ENCODE measurements at regions not wholly inside any gene's neighbourhood (a gene's known extent, or its start where the extent isn't known, plus 50 kb on each side); places are given as distances from the start of the nearest gene placed in this dataset.

- Histone ChIP-seq H3K4me1 (ENCODE audit: insufficient read depth) (no peaks in the 10 kb centered on the region), H4K20me1 (ENCODE audit: insufficient read depth) (no peaks in the 10 kb centered on the region), H3K4me3 (no peak overlapping the region), H3K27ac (no peak overlapping the region), H3K9me3 (ENCODE audit: low read depth) (no peaks in the 10 kb centered on the region), H3K9me2 (ENCODE audit: insufficient read depth) (no peaks in the 10 kb centered on the region), H3K9ac (no peak overlapping the region), H3K27me3 (replicated peaks; ENCODE audit: insufficient read depth) (no peaks in the 10 kb centered on the region), H3K4me2 (ENCODE audit: unreplicated experiment) (no peak overlapping the region), H3K36me3 (ENCODE audit: low read depth) (no peaks in the 10 kb centered on the region), H3K79me2 (ENCODE audit: insufficient read depth) (no peaks in the 10 kb centered on the region), H2AFZ (no peak overlapping the region), H3F3A (ENCODE audit: insufficient read depth) (no peaks in the 10 kb centered on the region)
- in situ Hi-C loops (cut with MboI), result no loop called here
- DNase-seq, result peak; percentile 29
- no peak for TF ChIP-seq EZH2phosphoT487 (IDR thresholded peaks at IDR 0.05; ENCODE audit: insufficient read depth, low read depth)
- TF ChIP-seq EZH2 (IDR thresholded peaks at IDR 0.05; ENCODE audit: insufficient read depth, poor library complexity, severe bottlenecking), result no peak
- 36 to 48% methylated on average over 4 of the region's 4 CpGs for WGBS, 2 experiments (ENCODE audit: low coverage in 1 of 2, low lambda C conversion rate in 2 of 2, missing lambda C conversion rate in 2 of 2)
These were observed 462.5 kb downstream of the TNS3 start for GRCh38 chr7:47119261-47119865.

GRCh38 chr7:47104206-47104549 is 477.7 kb downstream of the TNS3 start:
- H2AFZ ChIP-seq, result no peak overlapping the region
- peak; percentile 35 for DNase-seq
- H3K4me3 ChIP-seq, result no peak overlapping the region
- H3K9ac ChIP-seq, result no peak overlapping the region
- no peaks in the 10 kb centered on the region for H3K27me3 ChIP-seq (replicated peaks; ENCODE audit: insufficient read depth)
- no peak overlapping the region for H3K27ac ChIP-seq
- no peaks in the 10 kb centered on the region for H3K36me3 ChIP-seq (ENCODE audit: low read depth)
- no peaks in the 10 kb centered on the region for H3K9me3 ChIP-seq (ENCODE audit: low read depth)
- no peak overlapping the region for H3K4me2 ChIP-seq (ENCODE audit: unreplicated experiment)
- in situ Hi-C loops (cut with MboI), result no loop called here
- H3F3A ChIP-seq (ENCODE audit: insufficient read depth), result no peaks in the 10 kb centered on the region
- no peaks in the 10 kb centered on the region for H3K79me2 ChIP-seq (ENCODE audit: insufficient read depth)
- no peaks in the 10 kb centered on the region for H3K4me1 ChIP-seq (ENCODE audit: insufficient read depth)
- TF ChIP-seq EZH2 (IDR thresholded peaks at IDR 0.05; ENCODE audit: insufficient read depth, poor library complexity, severe bottlenecking) (no peak), EZH2phosphoT487 (IDR thresholded peaks at IDR 0.05; ENCODE audit: insufficient read depth, low read depth) (no peak)
- WGBS, 2 experiments (ENCODE audit: low coverage in 1 of 2, low lambda C conversion rate in 2 of 2, missing lambda C conversion rate in 2 of 2), result 54 to 58% methylated on average over 4 of the region's 4 CpGs
- H4K20me1 ChIP-seq (ENCODE audit: insufficient read depth), result no peaks in the 10 kb centered on the region
- no peaks in the 10 kb centered on the region for H3K9me2 ChIP-seq (ENCODE audit: insufficient read depth)

GRCh38 chr7:47103498-47104205 is 478.3 kb downstream of the TNS3 start:
- H3K79me2 ChIP-seq (ENCODE audit: insufficient read depth), result no peaks in the 10 kb centered on the region
- H3K9me2 ChIP-seq (ENCODE audit: insufficient read depth), result no peaks in the 10 kb centered on the region
- H3K27ac ChIP-seq, result no peak overlapping the region
- H3K9ac ChIP-seq, result no peak overlapping the region
- 91 to 92% methylated on average over 17 of the region's 17 CpGs for WGBS, 2 experiments (ENCODE audit: low coverage in 1 of 2, low lambda C conversion rate in 2 of 2, missing lambda C conversion rate in 2 of 2)
- H4K20me1 ChIP-seq (ENCODE audit: insufficient read depth), result no peaks in the 10 kb centered on the region
- in situ Hi-C loops (cut with MboI), result no loop called here
- TF ChIP-seq EZH2 (IDR thresholded peaks at IDR 0.05; ENCODE audit: insufficient read depth, poor library complexity, severe bottlenecking), result no peak
- H3K9me3 ChIP-seq (ENCODE audit: low read depth), result no peaks in the 10 kb centered on the region
- H3K36me3 ChIP-seq (ENCODE audit: low read depth), result no peaks in the 10 kb centered on the region
- H3K4me2 ChIP-seq (ENCODE audit: unreplicated experiment), result no peak overlapping the region
- H3F3A ChIP-seq (ENCODE audit: insufficient read depth), result no peaks in the 10 kb centered on the region
- H3K4me1 ChIP-seq (ENCODE audit: insufficient read depth), result no peaks in the 10 kb centered on the region
- no peak overlapping the region for H2AFZ ChIP-seq
- H3K27me3 ChIP-seq (replicated peaks; ENCODE audit: insufficient read depth), result no peaks in the 10 kb centered on the region
- no peak overlapping the region for H3K4me3 ChIP-seq
- no peak for DNase-seq

GRCh38 chr7:47102331-47102841 is 479.5 kb downstream of the TNS3 start:
- DNase-seq, result no peak
- H3K27me3 ChIP-seq (replicated peaks; ENCODE audit: insufficient read depth), result no peaks in the 10 kb centered on the region
- no peaks in the 10 kb centered on the region for H3F3A ChIP-seq (ENCODE audit: insufficient read depth)
- no peak overlapping the region for H2AFZ ChIP-seq
- no peaks in the 10 kb centered on the region for H4K20me1 ChIP-seq (ENCODE audit: insufficient read depth)
- no peak overlapping the region for H3K4me3 ChIP-seq
- no peaks in the 10 kb centered on the region for H3K36me3 ChIP-seq (ENCODE audit: low read depth)
- no peaks in the 10 kb centered on the region for H3K4me1 ChIP-seq (ENCODE audit: insufficient read depth)
- 82 to 84% methylated on average over 3 of the region's 3 CpGs for WGBS, 2 experiments (ENCODE audit: low coverage in 1 of 2, low lambda C conversion rate in 2 of 2, missing lambda C conversion rate in 2 of 2)
- no peak overlapping the region for H3K4me2 ChIP-seq (ENCODE audit: unreplicated experiment)
- H3K9me3 ChIP-seq (ENCODE audit: low read depth), result no peaks in the 10 kb centered on the region
- no peaks in the 10 kb centered on the region for H3K9me2 ChIP-seq (ENCODE audit: insufficient read depth)
- TF ChIP-seq EZH2 (IDR thresholded peaks at IDR 0.05; ENCODE audit: insufficient read depth, poor library complexity, severe bottlenecking), result no peak
- in situ Hi-C loops (cut with MboI), result no loop called here
- H3K9ac ChIP-seq, result no peak overlapping the region
- H3K27ac ChIP-seq, result no peak overlapping the region
- H3K79me2 ChIP-seq (ENCODE audit: insufficient read depth), result no peaks in the 10 kb centered on the region

Data from GM23248 (cell line).